ENCODE measurements at regions not wholly inside any gene's neighbourhood (a gene's known extent, or its start where the extent isn't known, plus 50 kb on each side); places are given as distances from the start of the nearest gene placed in this dataset.

DNA sequence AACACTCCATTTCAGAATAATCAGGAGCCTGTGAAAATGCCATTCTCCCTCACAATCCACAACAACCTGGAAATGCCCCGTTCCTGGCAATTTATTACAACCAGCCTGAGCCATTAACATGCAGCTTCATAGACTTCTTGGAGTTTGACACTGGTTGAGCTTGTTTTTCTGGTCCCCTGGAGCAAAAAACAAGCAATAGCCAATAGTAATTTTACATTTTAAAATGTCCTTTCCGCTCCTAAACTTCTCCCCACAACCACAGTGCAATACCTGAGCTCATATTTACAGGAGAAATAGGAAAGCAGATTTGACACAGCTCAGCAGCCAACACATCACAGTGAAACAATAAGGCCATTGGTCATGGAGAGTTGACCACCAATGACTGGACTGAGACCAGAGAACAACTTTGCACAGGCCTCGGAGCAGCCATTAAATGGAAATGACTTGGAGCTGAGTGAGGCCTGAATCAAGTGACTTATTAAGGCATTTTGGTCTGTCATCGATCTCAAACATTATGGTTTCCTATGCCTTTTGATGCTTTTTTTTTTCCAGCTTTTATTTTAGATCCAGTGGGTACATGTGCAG is 73.0 kb downstream of the ENC1 start:
- TF ChIP-seq ZBTB7A (IDR thresholded peaks at IDR 0.05; ENCODE audit: low read depth) (no peak), TAF1 (IDR thresholded peaks at IDR 0.05; ENCODE audit: low read depth) (no peak)

DNA sequence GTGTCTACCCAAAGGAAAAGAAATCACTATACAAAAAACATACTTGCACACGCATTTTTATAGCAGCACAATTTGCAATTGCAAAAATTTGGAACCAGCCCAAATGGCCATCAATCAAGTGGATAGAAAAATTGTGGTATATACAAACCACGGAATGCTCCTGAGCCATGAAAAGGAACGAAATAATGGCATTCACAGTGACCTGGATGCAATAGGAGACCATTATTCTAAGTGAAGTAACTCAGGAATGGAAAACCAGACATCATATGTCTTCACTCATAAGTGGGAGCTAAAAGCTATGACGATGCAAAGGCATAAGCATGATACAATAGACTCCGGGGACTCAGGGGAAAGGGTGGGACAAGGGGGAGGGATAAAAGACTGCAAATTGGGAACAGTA is 78.4 kb downstream of the ENC1 start:
- TF ChIP-seq EGR1 (IDR thresholded peaks at IDR 0.05) (no peak), TEAD4 (IDR thresholded peaks at IDR 0.05) (no peak), CREB1 (IDR thresholded peaks at IDR 0.05; ENCODE audit: low read depth) (no peak), RAD21 (IDR thresholded peaks at IDR 0.05; ENCODE audit: low read depth) (no peak)
- TF ChIP-seq, protein P1, sequence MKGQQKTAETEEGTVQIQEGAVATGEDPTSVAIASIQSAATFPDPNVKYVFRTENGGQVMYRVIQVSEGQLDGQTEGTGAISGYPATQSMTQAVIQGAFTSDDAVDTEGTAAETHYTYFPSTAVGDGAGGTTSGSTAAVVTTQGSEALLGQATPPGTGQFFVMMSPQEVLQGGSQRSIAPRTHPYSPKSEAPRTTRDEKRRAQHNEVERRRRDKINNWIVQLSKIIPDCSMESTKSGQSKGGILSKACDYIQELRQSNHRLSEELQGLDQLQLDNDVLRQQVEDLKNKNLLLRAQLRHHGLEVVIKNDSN (IDR thresholded peaks at IDR 0.05): no peak

DNA sequence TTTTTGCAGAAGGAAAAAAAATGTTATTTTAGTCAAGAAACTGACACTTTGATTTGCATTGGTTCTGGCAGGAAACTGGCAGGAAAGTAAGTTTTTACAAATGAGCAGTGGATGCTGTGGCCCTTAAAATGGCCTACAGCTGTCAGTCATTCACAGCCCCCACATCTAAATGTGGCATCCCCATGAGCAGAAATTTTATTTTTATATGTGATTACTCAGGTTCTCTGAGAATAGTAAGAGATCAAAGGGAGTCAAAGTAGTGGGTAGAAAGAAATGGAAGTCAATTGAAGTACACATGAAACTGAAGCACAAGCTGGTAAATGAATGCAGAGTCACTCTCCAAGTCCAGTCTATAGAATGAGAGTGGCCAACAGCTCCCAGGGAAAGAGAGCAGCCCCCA is 80.3 kb downstream of the ENC1 start:
- TF ChIP-seq CREB1 (IDR thresholded peaks at IDR 0.05; ENCODE audit: low read depth): no peak
- TF ChIP-seq, protein P1 (IDR thresholded peaks at IDR 0.05): no peak
- TF ChIP-seq ZBTB7A (IDR thresholded peaks at IDR 0.05; ENCODE audit: low read depth): no peak
- TF ChIP-seq RAD21 (IDR thresholded peaks at IDR 0.05; ENCODE audit: low read depth): no peak
- TF ChIP-seq EGR1 (IDR thresholded peaks at IDR 0.05): no peak
- TF ChIP-seq NFIC (IDR thresholded peaks at IDR 0.05): no peak
- no peak for TF ChIP-seq CEBPB (IDR thresholded peaks at IDR 0.05)
- TF ChIP-seq FOXM1 (IDR thresholded peaks at IDR 0.05; ENCODE audit: borderline replicate concordance, low read depth): no peak
- no peak for TF ChIP-seq TAF1 (IDR thresholded peaks at IDR 0.05; ENCODE audit: low read depth)
- TF ChIP-seq, protein P2, sequence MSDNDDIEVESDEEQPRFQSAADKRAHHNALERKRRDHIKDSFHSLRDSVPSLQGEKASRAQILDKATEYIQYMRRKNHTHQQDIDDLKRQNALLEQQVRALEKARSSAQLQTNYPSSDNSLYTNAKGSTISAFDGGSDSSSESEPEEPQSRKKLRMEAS (IDR thresholded peaks at IDR 0.05): no peak
- TF ChIP-seq TEAD4 (IDR thresholded peaks at IDR 0.05): no peak
- no peak for TF ChIP-seq TCF12 (IDR thresholded peaks at IDR 0.05; ENCODE audit: low read depth)
- TF ChIP-seq EP300 (IDR thresholded peaks at IDR 0.05; ENCODE audit: borderline replicate concordance): no peak

DNA sequence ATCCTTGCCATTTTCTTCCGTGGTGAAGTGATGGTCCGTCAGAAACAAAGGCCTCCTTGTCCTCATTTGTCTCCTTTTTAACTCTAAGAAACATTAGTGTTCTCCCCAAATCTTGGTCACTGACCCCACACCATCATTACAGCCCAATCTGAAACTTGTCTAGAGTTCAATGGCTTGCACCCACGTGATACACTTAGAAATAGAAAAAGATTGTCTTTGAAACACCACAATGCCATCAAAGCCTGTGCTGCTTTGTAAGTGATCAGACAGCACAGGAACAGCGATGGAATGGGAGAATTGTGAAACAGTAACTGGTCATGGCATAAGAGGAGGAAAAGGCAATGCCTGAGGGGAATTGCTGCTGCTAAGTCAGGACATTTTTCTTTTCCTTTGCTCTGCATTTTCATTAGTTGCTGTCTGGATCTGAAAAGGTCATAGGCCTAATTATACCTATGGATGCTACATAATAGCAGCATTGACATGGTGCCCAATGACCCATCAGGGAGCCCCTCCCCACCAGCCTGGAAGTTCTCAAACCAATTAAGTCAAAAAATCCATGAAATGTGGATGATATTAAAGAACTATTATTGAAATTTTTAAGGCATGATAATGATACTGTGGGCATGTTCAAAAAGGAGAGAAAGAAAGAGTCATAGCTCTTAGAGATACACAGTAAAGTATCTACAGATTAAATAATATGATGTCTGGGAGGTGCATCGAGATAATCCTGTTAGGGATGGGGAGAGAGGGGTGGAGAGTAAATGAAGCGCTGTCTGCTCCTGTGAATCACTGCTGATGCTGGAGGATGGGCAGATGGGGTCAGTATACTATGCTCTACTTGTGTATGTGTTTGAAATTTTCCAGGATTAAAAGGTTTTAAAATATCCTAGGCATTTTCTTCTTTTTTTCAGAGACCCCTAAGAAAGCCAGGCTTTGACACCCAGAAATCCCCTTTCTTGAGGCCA is 83.6 kb downstream of the ENC1 start:
- no peak for TF ChIP-seq NFIC (IDR thresholded peaks at IDR 0.05)
- no peak for TF ChIP-seq FOXM1 (IDR thresholded peaks at IDR 0.05; ENCODE audit: borderline replicate concordance, low read depth)
- no peak for TF ChIP-seq ZBTB7A (IDR thresholded peaks at IDR 0.05; ENCODE audit: low read depth)
- TF ChIP-seq, protein P1 (IDR thresholded peaks at IDR 0.05): no peak
- TF ChIP-seq, protein P3, sequence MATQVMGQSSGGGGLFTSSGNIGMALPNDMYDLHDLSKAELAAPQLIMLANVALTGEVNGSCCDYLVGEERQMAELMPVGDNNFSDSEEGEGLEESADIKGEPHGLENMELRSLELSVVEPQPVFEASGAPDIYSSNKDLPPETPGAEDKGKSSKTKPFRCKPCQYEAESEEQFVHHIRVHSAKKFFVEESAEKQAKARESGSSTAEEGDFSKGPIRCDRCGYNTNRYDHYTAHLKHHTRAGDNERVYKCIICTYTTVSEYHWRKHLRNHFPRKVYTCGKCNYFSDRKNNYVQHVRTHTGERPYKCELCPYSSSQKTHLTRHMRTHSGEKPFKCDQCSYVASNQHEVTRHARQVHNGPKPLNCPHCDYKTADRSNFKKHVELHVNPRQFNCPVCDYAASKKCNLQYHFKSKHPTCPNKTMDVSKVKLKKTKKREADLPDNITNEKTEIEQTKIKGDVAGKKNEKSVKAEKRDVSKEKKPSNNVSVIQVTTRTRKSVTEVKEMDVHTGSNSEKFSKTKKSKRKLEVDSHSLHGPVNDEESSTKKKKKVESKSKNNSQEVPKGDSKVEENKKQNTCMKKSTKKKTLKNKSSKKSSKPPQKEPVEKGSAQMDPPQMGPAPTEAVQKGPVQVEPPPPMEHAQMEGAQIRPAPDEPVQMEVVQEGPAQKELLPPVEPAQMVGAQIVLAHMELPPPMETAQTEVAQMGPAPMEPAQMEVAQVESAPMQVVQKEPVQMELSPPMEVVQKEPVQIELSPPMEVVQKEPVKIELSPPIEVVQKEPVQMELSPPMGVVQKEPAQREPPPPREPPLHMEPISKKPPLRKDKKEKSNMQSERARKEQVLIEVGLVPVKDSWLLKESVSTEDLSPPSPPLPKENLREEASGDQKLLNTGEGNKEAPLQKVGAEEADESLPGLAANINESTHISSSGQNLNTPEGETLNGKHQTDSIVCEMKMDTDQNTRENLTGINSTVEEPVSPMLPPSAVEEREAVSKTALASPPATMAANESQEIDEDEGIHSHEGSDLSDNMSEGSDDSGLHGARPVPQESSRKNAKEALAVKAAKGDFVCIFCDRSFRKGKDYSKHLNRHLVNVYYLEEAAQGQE (IDR thresholded peaks at IDR 0.05; ENCODE audit: low read depth): no peak
- no peak for TF ChIP-seq EGR1 (IDR thresholded peaks at IDR 0.05)
- TF ChIP-seq, protein P2 (IDR thresholded peaks at IDR 0.05): no peak
- TF ChIP-seq YY1 (IDR thresholded peaks at IDR 0.05; ENCODE audit: low read depth): no peak
- TF ChIP-seq TCF12 (IDR thresholded peaks at IDR 0.05; ENCODE audit: low read depth): no peak
- no peak for TF ChIP-seq TEAD4 (IDR thresholded peaks at IDR 0.05)
- no peak for TF ChIP-seq RAD21 (IDR thresholded peaks at IDR 0.05; ENCODE audit: low read depth)
- TF ChIP-seq EP300 (IDR thresholded peaks at IDR 0.05; ENCODE audit: borderline replicate concordance): no peak
- TF ChIP-seq CREB1 (IDR thresholded peaks at IDR 0.05; ENCODE audit: low read depth): no peak
- TF ChIP-seq CEBPB (IDR thresholded peaks at IDR 0.05): no peak
- no peak for TF ChIP-seq TAF1 (IDR thresholded peaks at IDR 0.05; ENCODE audit: low read depth)

DNA sequence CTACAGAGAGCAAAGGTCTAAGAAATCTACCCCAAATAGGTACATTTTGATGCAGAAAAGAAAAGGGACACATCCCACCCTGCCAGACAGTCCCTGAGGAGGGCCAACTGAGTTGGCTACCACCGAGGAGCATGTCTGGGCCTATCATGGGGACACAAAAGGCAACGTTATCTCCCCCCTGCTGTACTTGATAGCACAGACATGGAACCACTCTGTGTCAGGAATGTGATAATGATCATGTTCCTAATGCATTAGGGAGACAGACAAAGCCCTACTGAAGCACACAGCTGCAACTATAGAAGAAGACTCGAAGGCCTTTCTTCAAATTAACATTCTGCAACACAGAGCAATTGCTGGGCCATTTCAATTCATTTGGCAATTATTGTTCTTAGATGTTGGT is 84.5 kb downstream of the ENC1 start:
- TF ChIP-seq TAF1 (IDR thresholded peaks at IDR 0.05; ENCODE audit: low read depth) (no peak), RAD21 (IDR thresholded peaks at IDR 0.05; ENCODE audit: low read depth) (no peak), TCF12 (IDR thresholded peaks at IDR 0.05; ENCODE audit: low read depth) (no peak), YY1 (IDR thresholded peaks at IDR 0.05; ENCODE audit: low read depth) (no peak), EP300 (IDR thresholded peaks at IDR 0.05; ENCODE audit: borderline replicate concordance) (no peak), EGR1 (IDR thresholded peaks at IDR 0.05) (no peak), TEAD4 (IDR thresholded peaks at IDR 0.05) (no peak)
- TF ChIP-seq, protein P1 (IDR thresholded peaks at IDR 0.05): no peak

DNA sequence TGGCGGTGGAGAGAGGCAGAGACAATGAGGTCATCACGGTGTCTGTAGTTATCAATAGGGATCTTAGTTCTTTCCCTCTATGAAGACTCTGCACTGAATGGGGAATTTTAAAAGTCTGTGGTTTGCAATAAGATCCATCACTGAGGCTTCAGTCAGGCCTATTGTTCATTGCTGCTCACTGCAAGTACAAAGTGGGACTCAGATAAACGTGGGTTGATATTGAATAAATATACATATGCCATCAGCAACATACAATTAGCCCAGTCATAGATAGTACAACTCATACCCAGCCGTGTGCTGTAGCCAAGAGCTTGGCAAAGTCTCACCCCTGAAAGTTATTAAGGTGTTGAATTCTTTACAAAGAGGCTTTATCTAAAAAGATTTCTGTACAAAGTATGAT is 88.4 kb downstream of the ENC1 start:
- TF ChIP-seq, protein P2 (IDR thresholded peaks at IDR 0.05): no peak
- no peak for TF ChIP-seq EP300 (IDR thresholded peaks at IDR 0.05; ENCODE audit: borderline replicate concordance)
- no peak for TF ChIP-seq EGR1 (IDR thresholded peaks at IDR 0.05)
- TF ChIP-seq, protein P1 (IDR thresholded peaks at IDR 0.05): no peak
- no peak for TF ChIP-seq CEBPB (IDR thresholded peaks at IDR 0.05)
- no peak for TF ChIP-seq CREB1 (IDR thresholded peaks at IDR 0.05; ENCODE audit: low read depth)
- TF ChIP-seq, protein P3 (IDR thresholded peaks at IDR 0.05; ENCODE audit: low read depth): no peak
- TF ChIP-seq RAD21 (IDR thresholded peaks at IDR 0.05; ENCODE audit: low read depth): no peak
- no peak for TF ChIP-seq NFIC (IDR thresholded peaks at IDR 0.05)
- no peak for TF ChIP-seq YY1 (IDR thresholded peaks at IDR 0.05; ENCODE audit: low read depth)
- no peak for TF ChIP-seq TAF1 (IDR thresholded peaks at IDR 0.05; ENCODE audit: low read depth)
- no peak for TF ChIP-seq FOXM1 (IDR thresholded peaks at IDR 0.05; ENCODE audit: borderline replicate concordance, low read depth)
- TF ChIP-seq TEAD4 (IDR thresholded peaks at IDR 0.05): no peak
- TF ChIP-seq TCF12 (IDR thresholded peaks at IDR 0.05; ENCODE audit: low read depth): no peak
- TF ChIP-seq ZBTB7A (IDR thresholded peaks at IDR 0.05; ENCODE audit: low read depth): no peak
